HEK293 (cell line): ENCODE measurements at regions not wholly inside any gene's neighbourhood (a gene's known extent, or its start where the extent isn't known, plus 50 kb on each side); places are given as distances from the start of the nearest gene placed in this dataset.

Experiments used
- CTCF ChIP-seq: fragments of 450-650 bp; formaldehyde crosslinking; IDR thresholded peaks from 2 replicates; pipeline ENCODE4 v1.5.1; 2016; ENCODE audit warnings: missing biosample characterization, missing genetic modification characterization
- KLF17 ChIP-seq: fragments of 450-650 bp; formaldehyde crosslinking; IDR thresholded peaks from 2 replicates; pipeline ENCODE4 v1.5.1; 2016; ENCODE audit warnings: missing biosample characterization, missing genetic modification characterization
- PRDM6 ChIP-seq: fragments of 450-650 bp; formaldehyde crosslinking; IDR thresholded peaks from 2 replicates; pipeline ENCODE4 v1.5.1; 2017; ENCODE audit warnings: missing biosample characterization, missing genetic modification characterization
- REST ChIP-seq: fragments of 450-650 bp; formaldehyde crosslinking; IDR thresholded peaks from 2 replicates; pipeline ENCODE4 v1.5.1; 2016; ENCODE audit warnings: missing biosample characterization, missing genetic modification characterization
- SP3 ChIP-seq: fragments of 450-650 bp; formaldehyde crosslinking; IDR thresholded peaks from 2 replicates; pipeline ENCODE4 v1.5.1; 2016; ENCODE audit warnings: missing biosample characterization, missing genetic modification characterization
- ZBTB11 ChIP-seq: fragments of 450-650 bp; formaldehyde crosslinking; conservative IDR thresholded peaks from 2 replicates; pipeline ENCODE4 v1.5.1; 2016; ENCODE audit warnings: low read depth, missing biosample characterization, missing genetic modification characterization
- ZBTB48 ChIP-seq: fragments of 450-650 bp; formaldehyde crosslinking; IDR thresholded peaks from 2 replicates; pipeline ENCODE4 v1.5.1; 2016; ENCODE audit warnings: missing biosample characterization, missing genetic modification characterization
- ZNF121 ChIP-seq: fragments of 450-650 bp; formaldehyde crosslinking; IDR thresholded peaks from 2 replicates; pipeline ENCODE4 v1.5.1; 2016; ENCODE audit warnings: missing biosample characterization, missing genetic modification characterization
- ZNF274 ChIP-seq, 2 experiments: fragments of 200-500 bp in 1 of 2; fragments of 450-650 bp in 1 of 2; sonication (Bioruptor generic) in 1 of 2; formaldehyde crosslinking in 1 of 2; IDR thresholded peaks; 2 replicates each; pipeline versions ENCODE4 v1.5.1 to v1.6.1; 2014 to 2016; ENCODE audit warnings: borderline replicate concordance in 1 of 2, inconsistent platforms in 1 of 2, low read length in 1 of 2, missing biosample characterization in 1 of 2, missing genetic modification characterization in 1 of 2
- ZNF350 ChIP-seq: fragments of 450-650 bp; formaldehyde crosslinking; IDR thresholded peaks from 2 replicates; pipeline ENCODE4 v1.5.0; 2017; ENCODE audit warnings: missing biosample characterization, mild to moderate bottlenecking, missing genetic modification characterization
- ZNF404 ChIP-seq: fragments of 450-650 bp; formaldehyde crosslinking; IDR thresholded peaks from 2 replicates; pipeline ENCODE4 v1.5.1; 2017; ENCODE audit warnings: missing biosample characterization, missing genetic modification characterization

GRCh38 chr3:28890373-28890772, 390.5 kb upstream of the RBMS3 start:
- TF ChIP-seq ZBTB48, result no peak
- TF ChIP-seq CTCF (tag by site-specific recombination), result no peak
- no peak for TF ChIP-seq KLF17 (tag by site-specific recombination)
- TF ChIP-seq REST, result no peak
- TF ChIP-seq ZNF274 (IDR thresholded peaks at IDR 0.05; ENCODE audit: low read length), result no peak
- no peak for TF ChIP-seq ZNF274 (tag by site-specific recombination; IDR thresholded peaks at IDR 0.05; ENCODE audit: borderline replicate concordance)
- no peak for TF ChIP-seq ZBTB11 (tag by site-specific recombination)
- TF ChIP-seq PRDM6 (tag by site-specific recombination), result no peak
- TF ChIP-seq ZNF404 (tag by site-specific recombination), result no peak
- no peak for TF ChIP-seq ZNF350 (tag by site-specific recombination)
- no peak for TF ChIP-seq SP3 (tag by site-specific recombination)
- no peak for TF ChIP-seq ZNF121
